Mesendoderm (in vitro differentiated cells): ENCODE measurements at regions not wholly inside any gene's neighbourhood (a gene's known extent, or its start where the extent isn't known, plus 50 kb on each side); places are given as distances from the start of the nearest gene placed in this dataset.

ENCODE experiments used
- DNase-seq: peaks from one replicate; pipeline ENCODE4 v3.0.0; 2013
- H2AK5ac ChIP-seq: 2 replicates; pipeline ENCODE4 v1.6.1; 2013; ENCODE audit warnings: low read length, inconsistent platforms
- H2BK120ac ChIP-seq: 2 replicates; pipeline ENCODE4 v1.6.1; 2013; ENCODE audit warnings: low read depth, mild to moderate bottlenecking, low read length, moderate library complexity, mixed read lengths
- H2BK15ac ChIP-seq: replicated peaks from 2 replicates; pipeline ENCODE4 v1.6.1; 2013; ENCODE audit warnings: low read depth, mild to moderate bottlenecking, moderate library complexity
- H2BK5ac ChIP-seq: 2 replicates; pipeline ENCODE4 v1.6.1; 2013; ENCODE audit warnings: low read length, inconsistent platforms
- H3K18ac ChIP-seq: 2 replicates; pipeline ENCODE4 v1.6.1; 2013; ENCODE audit warnings: mild to moderate bottlenecking, low read length, mixed read lengths
- H3K23ac ChIP-seq: one replicate; pipeline ENCODE4 v1.6.1; 2013; ENCODE audit warnings: low read length
- H3K27ac ChIP-seq: 2 replicates; pipeline ENCODE4 v1.5.1; 2013; ENCODE audit warnings: low read depth, mild to moderate bottlenecking, inconsistent platforms, low read length, moderate library complexity
- H3K27me3 ChIP-seq: 2 replicates; pipeline ENCODE4 v1.6.1; 2013; ENCODE audit warnings: low read length, control low read depth, mild to moderate bottlenecking, inconsistent platforms; ENCODE audit not compliant: insufficient read depth, poor library complexity
- H3K36me3 ChIP-seq: 2 replicates; pipeline ENCODE4 v1.6.1; 2013; ENCODE audit warnings: low read length, inconsistent platforms; ENCODE audit not compliant: control insufficient read depth, insufficient read depth
- H3K4ac ChIP-seq: one replicate; pipeline ENCODE4 v1.6.1; 2013; ENCODE audit warnings: low read depth, mild to moderate bottlenecking, low read length, moderate library complexity
- H3K4me1 ChIP-seq: 2 replicates; pipeline ENCODE4 v1.6.1; 2013; ENCODE audit warnings: low read depth, low read length, inconsistent platforms; ENCODE audit not compliant: control insufficient read depth
- H3K4me2 ChIP-seq: 2 replicates; pipeline ENCODE4 v1.6.1; 2013; ENCODE audit warnings: low read length
- H3K4me3 ChIP-seq: 2 replicates; pipeline ENCODE4 v1.5.1; 2013; ENCODE audit warnings: mild to moderate bottlenecking, low read length
- H3K56ac ChIP-seq: one replicate; pipeline ENCODE4 v1.6.1; 2013; ENCODE audit warnings: low read length
- H3K79me1 ChIP-seq: 2 replicates; pipeline ENCODE4 v1.6.1; 2013; ENCODE audit warnings: low read length, inconsistent platforms
- H3K79me2 ChIP-seq: 2 replicates; pipeline ENCODE4 v1.6.1; 2013; ENCODE audit warnings: mild to moderate bottlenecking, low read length; ENCODE audit not compliant: control insufficient read depth, insufficient read depth
- H3K9ac ChIP-seq: 2 replicates; pipeline ENCODE4 v1.6.1; 2013; ENCODE audit warnings: low read length, inconsistent platforms
- H4K5ac ChIP-seq: one replicate; pipeline ENCODE4 v1.6.1; 2013; ENCODE audit warnings: low read length
- H4K8ac ChIP-seq: one replicate; pipeline ENCODE4 v1.6.1; 2013; ENCODE audit warnings: low read depth, mild to moderate bottlenecking, control low read depth, low read length, moderate library complexity
- WGBS: extraction: QIAGEN DNeasy Blood & Tissue Kit; methylation state at CpG from one replicate; pipeline ENCODE4 v1.1.7; 2013; ENCODE audit warnings: low lambda C conversion rate, missing lambda C conversion rate; ENCODE audit not compliant: insufficient coverage; ENCODE audit errors: extremely low coverage; 5-methylcytosine and 5-hydroxymethylcytosine counted together

- no peak overlapping the region for H3K27ac ChIP-seq
- H3K4me2 ChIP-seq: no peak overlapping the region
- H3K36me3 ChIP-seq: no peaks in the 10 kb centered on the region
- no peak overlapping the region for H3K4ac ChIP-seq
- no peak overlapping the region for H2AK5ac ChIP-seq
- H3K4me3 ChIP-seq: no peak overlapping the region
- H3K23ac ChIP-seq: no peak overlapping the region
- no peak overlapping the region for H4K5ac ChIP-seq
- WGBS: no CpG with 5 or more reads among the region's 7 CpGs
- H3K9ac ChIP-seq: no peak overlapping the region
- H2BK120ac ChIP-seq: no peak overlapping the region
- no peaks in the 10 kb centered on the region for H3K79me2 ChIP-seq
- no peak overlapping the region for H3K18ac ChIP-seq
- no peak for DNase-seq
- H2BK15ac ChIP-seq: no peak overlapping the region
- no peak overlapping the region for H2BK5ac ChIP-seq
- H3K4me1 ChIP-seq: peaks cover 2% of the 10 kb centered on the region
- no peaks in the 10 kb centered on the region for H3K27me3 ChIP-seq
- H4K8ac ChIP-seq: no peak overlapping the region
- no peak overlapping the region for H3K56ac ChIP-seq
- no peaks in the 10 kb centered on the region for H3K79me1 ChIP-seq
These were observed 107.3 kb downstream of the TOMM20 start for GRCh38 chr1:235021321-235021720.

GRCh38 chr1:235019961-235020360, 108.7 kb downstream of the TOMM20 start:
- Histone ChIP-seq H3K79me2 (no peaks in the 10 kb centered on the region), H3K79me1 (no peaks in the 10 kb centered on the region), H3K4me3 (no peak overlapping the region), H2BK120ac (no peak overlapping the region), H3K9ac (no peak overlapping the region), H4K5ac (no peak overlapping the region), H2BK15ac (no peak overlapping the region), H3K18ac (no peak overlapping the region), H4K8ac (no peak overlapping the region), H3K4ac (no peak overlapping the region), H3K56ac (no peak overlapping the region), H3K4me2 (no peak overlapping the region), H3K27ac (no peak overlapping the region), H2AK5ac (no peak overlapping the region), H3K23ac (no peak overlapping the region), H3K27me3 (no peaks in the 10 kb centered on the region), H3K36me3 (no peaks in the 10 kb centered on the region), H3K4me1 (peaks cover 2% of the 10 kb centered on the region), H2BK5ac (no peak overlapping the region)
- no CpG with 5 or more reads among the region's 4 CpGs for WGBS
- DNase-seq: no peak

- Histone ChIP-seq H3K4me2 (no peak overlapping the region), H3K4ac (no peak overlapping the region), H3K36me3 (no peaks in the 10 kb centered on the region), H3K23ac (no peak overlapping the region), H3K56ac (no peak overlapping the region), H4K8ac (no peak overlapping the region), H3K9ac (no peak overlapping the region), H2BK15ac (no peak overlapping the region), H3K18ac (no peak overlapping the region), H3K79me1 (no peaks in the 10 kb centered on the region), H3K4me1 (peaks cover 2% of the 10 kb centered on the region), H3K79me2 (no peaks in the 10 kb centered on the region), H3K4me3 (no peak overlapping the region), H3K27me3 (no peaks in the 10 kb centered on the region), H2AK5ac (no peak overlapping the region), H3K27ac (no peak overlapping the region), H2BK5ac (no peak overlapping the region), H4K5ac (no peak overlapping the region), H2BK120ac (no peak overlapping the region)
- no CpG with 5 or more reads among the region's 3 CpGs for WGBS
- no peak for DNase-seq
These were observed 109.2 kb downstream of the TOMM20 start for GRCh38 chr1:235019471-235019870.

GRCh38 chr1:235018720-235019444, 109.8 kb downstream of the TOMM20 start:
- Histone ChIP-seq H2AK5ac (no peak overlapping the region), H3K4me2 (no peak overlapping the region), H4K5ac (no peak overlapping the region), H3K4me1 (peaks cover 2% of the 10 kb centered on the region), H3K36me3 (no peaks in the 10 kb centered on the region), H2BK5ac (no peak overlapping the region), H2BK15ac (no peak overlapping the region), H4K8ac (no peak overlapping the region), H3K9ac (no peak overlapping the region), H3K18ac (no peak overlapping the region), H3K79me1 (no peaks in the 10 kb centered on the region), H3K4me3 (no peak overlapping the region), H3K79me2 (no peaks in the 10 kb centered on the region), H3K56ac (no peak overlapping the region), H3K23ac (no peak overlapping the region), H3K27ac (no peak overlapping the region), H2BK120ac (no peak overlapping the region), H3K27me3 (no peaks in the 10 kb centered on the region), H3K4ac (no peak overlapping the region)
- no CpG with 5 or more reads among the region's 3 CpGs for WGBS
- no peak for DNase-seq

- Histone ChIP-seq H3K23ac (no peak overlapping the region), H3K4ac (no peak overlapping the region), H3K18ac (no peak overlapping the region), H4K8ac (no peak overlapping the region), H3K79me2 (no peaks in the 10 kb centered on the region), H3K4me3 (no peak overlapping the region), H3K56ac (no peak overlapping the region), H2BK120ac (no peak overlapping the region), H3K4me1 (peaks cover 2% of the 10 kb centered on the region), H4K5ac (no peak overlapping the region), H2BK15ac (no peak overlapping the region), H3K36me3 (no peaks in the 10 kb centered on the region), H3K4me2 (no peak overlapping the region), H3K27ac (no peak overlapping the region), H3K27me3 (no peaks in the 10 kb centered on the region), H2AK5ac (no peak overlapping the region), H2BK5ac (no peak overlapping the region), H3K9ac (no peak overlapping the region), H3K79me1 (no peaks in the 10 kb centered on the region)
- WGBS: no CpG with 5 or more reads among the region's 3 CpGs
- DNase-seq: peak; percentile 90
These were observed 110.5 kb downstream of the TOMM20 start for GRCh38 chr1:235018161-235018560.

- no peak overlapping the region for H2BK15ac ChIP-seq
- no peaks in the 10 kb centered on the region for H3K36me3 ChIP-seq
- H2BK5ac ChIP-seq: no peak overlapping the region
- no peak overlapping the region for H3K27ac ChIP-seq
- H2BK120ac ChIP-seq: no peak overlapping the region
- no CpG with 5 or more reads among the region's 2 CpGs for WGBS
- no peak overlapping the region for H3K4me3 ChIP-seq
- H3K9ac ChIP-seq: no peak overlapping the region
- no peaks in the 10 kb centered on the region for H3K79me1 ChIP-seq
- no peak overlapping the region for H3K4me2 ChIP-seq
- H4K8ac ChIP-seq: no peak overlapping the region
- peaks cover 2% of the 10 kb centered on the region for H3K4me1 ChIP-seq
- no peak overlapping the region for H3K18ac ChIP-seq
- H2AK5ac ChIP-seq: no peak overlapping the region
- H4K5ac ChIP-seq: no peak overlapping the region
- H3K23ac ChIP-seq: no peak overlapping the region
- peak; percentile 83 for DNase-seq
- H3K56ac ChIP-seq: no peak overlapping the region
- H3K27me3 ChIP-seq: no peaks in the 10 kb centered on the region
- H3K79me2 ChIP-seq: no peaks in the 10 kb centered on the region
- no peak overlapping the region for H3K4ac ChIP-seq
These were observed 110.9 kb downstream of the TOMM20 start for GRCh38 chr1:235017719-235018118.
